ENCODE measurements at regions not wholly inside any gene's neighbourhood (a gene's known extent, or its start where the extent isn't known, plus 50 kb on each side); places are given as distances from the start of the nearest gene placed in this dataset.

- no peak for DNase-seq (ENCODE audit: low read depth in 4 of 4, low spot score in 1 of 4)
Observed at GRCh38 chr7:18405726-18406125, 89.8 kb upstream of the HDAC9 start.

DNA sequence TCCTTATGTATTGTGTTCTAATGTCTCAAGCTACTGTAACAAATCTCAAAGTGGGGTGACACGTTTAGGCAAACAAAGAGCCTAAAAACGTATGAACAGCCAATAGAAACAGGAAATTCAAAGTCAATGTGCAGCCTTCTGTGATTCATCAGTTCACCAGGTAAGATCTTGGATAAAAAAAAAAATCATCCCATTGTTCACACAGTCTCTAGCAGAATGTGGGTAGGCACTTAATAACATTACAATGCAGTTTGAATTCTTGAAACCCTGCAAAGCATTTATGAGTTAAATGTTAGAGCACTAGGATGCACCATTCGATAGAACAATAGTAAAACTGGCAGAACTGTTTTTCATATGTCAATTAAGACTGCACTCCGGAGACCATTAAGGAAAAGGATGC, 88.2 kb upstream of the HDAC9 start:
- DNase-seq (ENCODE audit: low read depth in 4 of 4, low spot score in 1 of 4), result no peak

GRCh38 chr7:18408461-18408860, 87.1 kb upstream of the HDAC9 start:
- no peak for DNase-seq (ENCODE audit: low read depth in 4 of 4, low spot score in 1 of 4)

- DNase-seq (ENCODE audit: low read depth in 4 of 4, low spot score in 1 of 4), result no peak
Observed at GRCh38 chr7:18408868-18409267, 86.7 kb upstream of the HDAC9 start.

GRCh38 chr7:18413447-18413846, 82.1 kb upstream of the HDAC9 start:
- DNase-seq (ENCODE audit: low read depth in 4 of 4, low spot score in 1 of 4), result no peak

GRCh38 chr7:18414885-18415284, 80.7 kb upstream of the HDAC9 start:
- DNase-seq (ENCODE audit: low read depth in 4 of 4, low spot score in 1 of 4), result no peak

- DNase-seq (ENCODE audit: low read depth in 4 of 4, low spot score in 1 of 4), result no peak
Observed at GRCh38 chr7:18416988-18417387, 78.6 kb upstream of the HDAC9 start.

- DNase-seq (ENCODE audit: low read depth in 4 of 4, low spot score in 1 of 4), result no peak
Observed at GRCh38 chr7:18419456-18419855, 76.1 kb upstream of the HDAC9 start.

- no peak for DNase-seq (ENCODE audit: low read depth in 4 of 4, low spot score in 1 of 4)
Observed at GRCh38 chr7:18420108-18420507, 75.4 kb upstream of the HDAC9 start.

DNA sequence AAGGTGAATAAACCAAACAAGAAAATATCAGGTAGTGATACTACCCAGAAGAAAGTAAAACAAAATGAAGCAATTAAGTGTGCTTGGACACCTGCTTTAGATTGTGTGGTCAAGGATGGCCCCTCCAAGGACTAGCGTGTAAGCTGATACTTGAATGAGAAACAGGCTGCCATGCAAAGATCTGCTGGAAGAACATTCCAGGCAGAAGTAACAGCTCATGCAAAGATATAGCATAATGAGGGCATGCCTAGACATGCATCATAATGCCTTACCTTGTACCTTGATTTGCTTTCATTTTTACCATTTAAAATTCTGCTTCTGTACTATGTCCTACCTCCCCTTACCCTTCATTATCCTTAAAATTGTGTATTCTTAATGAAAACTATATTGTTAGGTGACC, 74.8 kb upstream of the HDAC9 start:
- no peak for DNase-seq (ENCODE audit: low read depth in 4 of 4, low spot score in 1 of 4)

- no peak for DNase-seq (ENCODE audit: low read depth in 4 of 4, low spot score in 1 of 4)
Observed at GRCh38 chr7:18421297-18422002, 74.1 kb upstream of the HDAC9 start.

DNA sequence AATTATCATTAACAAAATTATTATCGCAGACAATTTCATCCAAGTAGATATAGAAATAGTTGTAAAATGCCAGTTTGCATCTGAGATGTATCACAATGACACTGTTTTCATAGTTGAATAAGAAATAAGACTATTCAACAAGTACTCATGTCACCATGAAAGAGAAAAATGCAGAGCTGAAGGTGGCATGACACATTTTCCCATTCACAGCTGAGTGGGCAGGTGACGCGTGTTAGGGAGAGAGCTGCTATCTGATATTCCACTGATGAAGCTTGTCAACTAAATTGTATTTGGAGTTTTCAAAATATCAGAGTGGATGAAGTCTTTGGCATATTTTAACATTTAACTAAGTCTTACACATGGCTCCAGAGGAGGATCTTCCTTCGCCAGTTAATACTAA, 70.3 kb upstream of the HDAC9 start:
- no peak for DNase-seq (ENCODE audit: low read depth in 4 of 4, low spot score in 1 of 4)

- no peak for DNase-seq (ENCODE audit: low read depth in 4 of 4, low spot score in 1 of 4)
Observed at GRCh38 chr7:18425838-18426445, 69.6 kb upstream of the HDAC9 start.

DNA sequence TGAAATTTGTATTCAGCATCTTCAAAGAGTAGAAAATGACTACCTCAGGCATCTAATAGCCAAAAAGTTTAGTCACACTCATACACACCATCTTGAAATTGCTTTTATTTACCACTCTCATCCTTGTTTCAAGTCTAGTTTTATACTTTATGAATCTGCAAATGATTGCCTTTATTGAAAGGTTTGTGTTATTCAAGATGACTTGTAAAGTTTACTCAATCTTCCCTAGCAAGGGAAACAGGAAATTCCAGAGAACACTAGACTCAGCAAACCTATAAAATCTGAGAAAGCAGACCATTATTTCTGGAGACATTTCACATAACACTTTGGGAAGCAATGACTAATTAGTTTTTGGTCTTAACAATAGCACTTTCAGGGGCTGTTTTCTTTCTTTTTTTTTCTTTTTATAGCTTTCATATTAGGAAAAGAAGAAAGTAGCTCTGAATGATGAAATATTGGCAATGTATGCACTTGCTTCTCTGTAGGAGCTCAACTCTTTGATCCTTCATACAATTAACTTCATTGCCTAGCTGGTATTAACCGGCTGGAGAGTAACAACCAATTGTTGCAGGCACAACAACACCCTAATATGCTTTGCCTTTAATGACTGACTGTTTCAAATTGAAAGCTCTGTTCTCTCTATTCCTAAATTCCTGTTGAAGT, 68.9 kb upstream of the HDAC9 start:
- no peak for DNase-seq (ENCODE audit: low read depth in 4 of 4, low spot score in 1 of 4)

- no peak for DNase-seq (ENCODE audit: low read depth in 4 of 4, low spot score in 1 of 4)
Observed at GRCh38 chr7:18429547-18429946, 66.0 kb upstream of the HDAC9 start.

DNA sequence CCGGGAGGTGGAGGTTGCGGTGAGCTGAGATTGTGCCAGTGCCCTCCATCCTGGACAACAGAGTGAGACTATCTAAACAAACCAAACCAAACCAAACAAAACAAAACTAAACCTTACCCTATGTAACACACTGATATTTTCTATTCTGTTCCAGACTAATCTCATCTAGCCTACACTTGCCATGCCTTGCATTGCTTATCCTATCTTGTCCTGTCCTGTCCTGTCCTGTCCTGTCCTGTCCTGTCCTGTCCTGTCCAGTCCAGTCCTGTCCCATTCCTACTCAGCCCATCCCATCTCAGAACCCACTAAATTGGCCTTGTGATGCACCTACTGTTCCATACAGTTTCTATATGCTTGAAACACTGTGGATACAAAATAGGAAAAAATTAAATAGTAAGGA, 64.7 kb upstream of the HDAC9 start:
- no peak for DNase-seq (ENCODE audit: low read depth in 4 of 4, low spot score in 1 of 4)

DNA sequence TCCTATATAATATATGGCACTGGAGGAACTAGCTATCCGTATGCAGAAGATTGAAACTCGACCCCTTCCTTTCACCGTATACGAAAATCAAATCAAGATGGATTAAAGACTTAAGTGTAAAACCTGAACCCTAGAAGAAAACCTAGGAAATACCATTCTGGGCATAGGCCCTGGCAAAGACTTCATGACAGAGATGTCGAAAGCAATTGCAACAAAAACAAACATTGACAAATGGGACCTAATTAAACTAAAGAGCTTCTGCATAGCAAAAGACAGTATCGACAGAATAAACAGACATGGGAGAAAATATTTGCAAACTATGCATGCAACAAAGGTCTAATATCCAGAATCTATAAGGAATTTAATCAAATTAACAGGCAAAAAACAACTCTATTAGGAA, 61.4 kb upstream of the HDAC9 start:
- DNase-seq (ENCODE audit: low read depth in 4 of 4, low spot score in 1 of 4), result no peak

GRCh38 chr7:18437101-18437500, 58.4 kb upstream of the HDAC9 start:
- DNase-seq (ENCODE audit: low read depth in 4 of 4, low spot score in 1 of 4), result no peak

DNA sequence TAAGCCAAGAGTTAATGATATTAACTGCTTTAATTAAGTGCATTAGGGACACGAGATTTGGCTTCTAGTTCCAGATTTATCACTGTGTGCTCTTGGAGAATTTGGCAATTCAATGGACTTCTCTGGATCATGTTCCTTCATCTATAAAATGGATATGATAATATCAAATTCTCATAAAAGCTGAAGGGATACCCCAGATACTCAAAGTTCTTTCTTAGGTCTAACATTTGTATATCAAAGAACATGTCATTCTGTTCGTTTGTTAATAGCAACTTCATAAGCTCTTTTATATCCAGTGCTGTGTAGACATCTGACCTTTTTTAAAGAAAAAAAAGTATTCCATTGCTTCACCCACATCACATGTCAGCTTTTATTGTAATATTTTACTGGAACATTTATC, 54.6 kb upstream of the HDAC9 start:
- no peak for DNase-seq (ENCODE audit: low read depth in 4 of 4, low spot score in 1 of 4)

DNA sequence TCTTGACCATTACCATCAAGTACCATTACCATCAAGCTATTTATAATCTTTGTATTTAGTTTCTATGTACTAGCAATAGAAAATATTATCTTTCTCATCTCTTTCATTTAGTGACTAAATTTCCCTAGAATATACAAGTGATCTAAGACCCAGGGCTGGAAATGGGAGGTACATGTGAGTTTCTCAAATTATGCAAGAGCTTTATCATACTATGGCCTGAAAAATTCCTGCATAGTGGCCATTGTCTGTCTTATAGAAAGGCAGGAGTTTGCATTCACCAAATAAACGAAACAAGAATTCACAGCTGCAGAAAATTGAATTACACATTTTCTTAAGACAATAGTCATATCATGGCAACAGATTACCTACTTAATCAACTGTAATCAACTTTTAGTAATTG, 50.7 kb upstream of the HDAC9 start:
- DNase-seq (ENCODE audit: low read depth in 4 of 4, low spot score in 1 of 4), result no peak

- no peak for DNase-seq (ENCODE audit: low read depth in 4 of 4, low spot score in 1 of 4)
Observed at GRCh38 chr7:18445483-18445882, 50.1 kb upstream of the HDAC9 start.

Data from stimulated activated CD4-positive, alpha-beta T cell treated with anti-CD3 and anti-CD28 coated beads, Interleukin-1b, Interleukin-23, amount 100 ng/mL, for 24 hours (primary cell).